GM10248 (cell line): ENCODE measurements at regions not wholly inside any gene's neighbourhood (a gene's known extent, or its start where the extent isn't known, plus 50 kb on each side); places are given as distances from the start of the nearest gene placed in this dataset.

Experiments used
- CTCF ChIA-PET: fragments of 300-600 bp; sonication (Branson Sonifier 250); formaldehyde crosslinking; extraction: SDS; loops from one replicate; lab custom pipeline; 2021; ENCODE audit warnings: antibody characterized with exemption; lab: Yijun Ruan, JAX
- POLR2A ChIA-PET: fragments of 350-650 bp; sonication (Branson Sonifier 250); formaldehyde crosslinking; extraction: SDS; loops from one replicate; lab custom pipeline; 2020; ENCODE audit warnings: antibody characterized with exemption; lab: Yijun Ruan, JAX
- DNase-seq: peaks from one replicate; pipeline ENCODE4 v3.0.0; 2012; ENCODE audit errors: extremely low spot score
- TF ChIP-seq, protein P1 (sequence below): IDR thresholded peaks from 2 replicates; pipeline ENCODE4 v1.5.1; 2012; ENCODE audit warnings: mild to moderate bottlenecking, low read depth; ENCODE audit errors: extremely low read depth, missing control alignments, control extremely low read depth

- TF ChIP-seq, protein P1, sequence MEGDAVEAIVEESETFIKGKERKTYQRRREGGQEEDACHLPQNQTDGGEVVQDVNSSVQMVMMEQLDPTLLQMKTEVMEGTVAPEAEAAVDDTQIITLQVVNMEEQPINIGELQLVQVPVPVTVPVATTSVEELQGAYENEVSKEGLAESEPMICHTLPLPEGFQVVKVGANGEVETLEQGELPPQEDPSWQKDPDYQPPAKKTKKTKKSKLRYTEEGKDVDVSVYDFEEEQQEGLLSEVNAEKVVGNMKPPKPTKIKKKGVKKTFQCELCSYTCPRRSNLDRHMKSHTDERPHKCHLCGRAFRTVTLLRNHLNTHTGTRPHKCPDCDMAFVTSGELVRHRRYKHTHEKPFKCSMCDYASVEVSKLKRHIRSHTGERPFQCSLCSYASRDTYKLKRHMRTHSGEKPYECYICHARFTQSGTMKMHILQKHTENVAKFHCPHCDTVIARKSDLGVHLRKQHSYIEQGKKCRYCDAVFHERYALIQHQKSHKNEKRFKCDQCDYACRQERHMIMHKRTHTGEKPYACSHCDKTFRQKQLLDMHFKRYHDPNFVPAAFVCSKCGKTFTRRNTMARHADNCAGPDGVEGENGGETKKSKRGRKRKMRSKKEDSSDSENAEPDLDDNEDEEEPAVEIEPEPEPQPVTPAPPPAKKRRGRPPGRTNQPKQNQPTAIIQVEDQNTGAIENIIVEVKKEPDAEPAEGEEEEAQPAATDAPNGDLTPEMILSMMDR: no peak
- no peak for DNase-seq
- POLR2A ChIA-PET: no interaction called here
- CTCF ChIA-PET: interaction anchor here (2.0 to 2.1 kb wide), 2 partner anchors 9 to 10 kb away, joined by 10 read pairs; no protein-coding TSS in a partner anchor
Observed at GRCh38 chr1:59133997-59134396, 162.9 kb upstream of the FGGY start.

GRCh38 chr1:59135761-59136255 lies 161.1 kb upstream of the FGGY start:
- no peak for DNase-seq
- CTCF ChIA-PET: no interaction called here
- TF ChIP-seq, protein P1: no peak
- POLR2A ChIA-PET: no interaction called here

- ChIA-PET CTCF (interaction anchor here (0.9 to 1.4 kb wide), 2 partner anchors 20 to 69 kb away, joined by 3 read pairs; no protein-coding TSS in a partner anchor), POLR2A (no interaction called here)
- TF ChIP-seq, protein P1: no peak
- DNase-seq: no peak
Observed at GRCh38 chr1:59136541-59137275, 160.2 kb upstream of the FGGY start.

DNA sequence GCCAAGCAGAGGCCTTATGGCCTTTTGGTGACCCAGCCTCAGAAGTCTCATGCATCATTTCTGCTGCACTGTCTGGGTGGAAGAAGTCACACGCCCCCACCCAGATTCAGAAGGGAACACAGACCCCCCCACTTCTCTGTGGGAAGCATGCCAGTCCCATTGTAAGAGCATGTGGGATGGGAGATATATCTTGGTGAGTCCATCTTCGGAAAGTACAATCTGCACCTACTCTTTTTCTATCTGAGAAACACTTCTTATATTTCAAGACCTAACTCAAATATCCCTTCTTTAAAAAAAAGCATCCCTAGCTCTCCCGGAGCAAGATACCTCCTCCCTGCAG lies 159.6 kb upstream of the FGGY start:
- TF ChIP-seq, protein P1: no peak
- POLR2A ChIA-PET: no interaction called here
- CTCF ChIA-PET: interaction anchor here (0.9 to 1.4 kb wide), 2 partner anchors 20 to 69 kb away, joined by 3 read pairs; no protein-coding TSS in a partner anchor
- no peak for DNase-seq

DNA sequence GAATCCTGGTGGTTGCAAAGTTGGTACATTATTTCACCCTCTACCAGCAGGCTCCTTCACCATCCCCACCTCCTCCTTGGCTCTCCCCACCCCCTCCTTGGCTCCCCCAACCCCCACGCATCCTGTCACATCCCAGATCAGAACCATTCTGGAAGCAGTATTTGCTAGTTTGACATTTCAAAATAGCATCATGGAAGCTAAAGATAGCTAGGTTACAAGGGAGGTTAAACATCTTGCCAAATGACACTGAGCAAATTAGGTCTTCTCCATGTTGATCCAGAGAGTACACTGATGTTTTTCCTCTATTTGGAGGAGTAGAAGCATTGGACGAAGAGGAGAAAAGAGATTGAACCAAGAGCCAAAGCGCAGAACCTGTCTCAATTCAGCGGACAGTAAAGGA lies 158.9 kb upstream of the FGGY start:
- POLR2A ChIA-PET: no interaction called here
- CTCF ChIA-PET: interaction anchor here (1.4 kb wide), 1 partner anchor 70 kb away, joined by 3 read pairs; no protein-coding TSS in a partner anchor
- DNase-seq: no peak
- TF ChIP-seq, protein P1: no peak

GRCh38 chr1:59138402-59138801 lies 158.5 kb upstream of the FGGY start:
- no peak for DNase-seq
- ChIA-PET POLR2A (no interaction called here), CTCF (interaction anchor here (1.4 kb wide), 1 partner anchor 71 kb away, joined by 3 read pairs; no protein-coding TSS in a partner anchor)
- TF ChIP-seq, protein P1: no peak
